22Rv1 (cell line): ENCODE measurements at regions not wholly inside any gene's neighbourhood (a gene's known extent, or its start where the extent isn't known, plus 50 kb on each side); places are given as distances from the start of the nearest gene placed in this dataset.

Experiments used
- ZFX ChIP-seq: fragments of 450-650 bp; IDR thresholded peaks from 2 replicates; pipeline ENCODE4 v1.6.1; 2017; ENCODE audit warnings: antibody characterized with exemption, borderline replicate concordance
- TF ChIP-seq, protein P1 (sequence below): fragments of 450-650 bp; IDR thresholded peaks from 2 replicates; pipeline ENCODE4 v1.5.1; 2017; ENCODE audit warnings: mild to moderate bottlenecking

DNA sequence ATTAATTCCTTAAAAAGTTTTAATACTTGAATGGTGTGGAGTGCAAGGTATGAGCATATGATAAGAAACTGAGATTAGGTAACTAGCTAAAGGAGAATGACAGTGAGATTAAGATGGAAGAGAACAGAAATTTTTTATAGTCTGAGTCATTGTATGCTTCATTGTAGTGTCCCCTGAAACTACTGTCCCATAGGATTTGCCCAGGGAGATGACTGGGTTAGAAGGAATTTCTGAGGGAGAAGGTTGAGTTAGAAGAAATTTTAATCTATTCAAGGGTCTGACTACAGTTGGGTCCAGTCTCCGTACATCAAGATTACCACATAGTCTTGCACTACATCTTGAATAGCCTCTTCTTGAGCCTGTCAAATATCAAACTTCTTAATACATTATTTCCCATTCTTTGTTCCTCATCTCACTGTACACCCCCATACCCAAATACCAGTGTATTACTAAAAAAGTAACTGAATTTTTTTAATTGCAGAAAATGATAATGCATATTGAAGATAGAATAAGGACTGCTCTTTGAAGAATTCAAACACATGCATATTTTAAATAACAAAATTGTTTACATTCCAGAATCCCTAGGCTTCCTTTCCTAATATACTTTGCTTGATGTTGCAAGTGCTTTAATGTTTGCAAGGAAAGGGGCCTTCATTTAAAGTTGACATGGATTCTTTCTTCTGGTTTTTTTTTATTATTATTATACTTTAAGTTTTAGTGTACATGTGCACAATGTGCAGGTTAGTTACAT, 314.3 kb upstream of the COL3A1 start:
- TF ChIP-seq, protein P1, sequence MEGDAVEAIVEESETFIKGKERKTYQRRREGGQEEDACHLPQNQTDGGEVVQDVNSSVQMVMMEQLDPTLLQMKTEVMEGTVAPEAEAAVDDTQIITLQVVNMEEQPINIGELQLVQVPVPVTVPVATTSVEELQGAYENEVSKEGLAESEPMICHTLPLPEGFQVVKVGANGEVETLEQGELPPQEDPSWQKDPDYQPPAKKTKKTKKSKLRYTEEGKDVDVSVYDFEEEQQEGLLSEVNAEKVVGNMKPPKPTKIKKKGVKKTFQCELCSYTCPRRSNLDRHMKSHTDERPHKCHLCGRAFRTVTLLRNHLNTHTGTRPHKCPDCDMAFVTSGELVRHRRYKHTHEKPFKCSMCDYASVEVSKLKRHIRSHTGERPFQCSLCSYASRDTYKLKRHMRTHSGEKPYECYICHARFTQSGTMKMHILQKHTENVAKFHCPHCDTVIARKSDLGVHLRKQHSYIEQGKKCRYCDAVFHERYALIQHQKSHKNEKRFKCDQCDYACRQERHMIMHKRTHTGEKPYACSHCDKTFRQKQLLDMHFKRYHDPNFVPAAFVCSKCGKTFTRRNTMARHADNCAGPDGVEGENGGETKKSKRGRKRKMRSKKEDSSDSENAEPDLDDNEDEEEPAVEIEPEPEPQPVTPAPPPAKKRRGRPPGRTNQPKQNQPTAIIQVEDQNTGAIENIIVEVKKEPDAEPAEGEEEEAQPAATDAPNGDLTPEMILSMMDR = no peak
- TF ChIP-seq ZFX = no peak
